Liver (tissue), 8 donors: ENCODE measurements at regions not wholly inside any gene's neighbourhood (a gene's known extent, or its start where the extent isn't known, plus 50 kb on each side); places are given as distances from the start of the nearest gene placed in this dataset.

Experiments
- DNase-seq: peaks from one replicate; pipeline ENCODE4 v3.0.0-alpha.2; 2017; ENCODE audit warnings: low spot score
- H3K27ac ChIP-seq, 2 donors: one replicate each; pipeline ENCODE4 v1.7.0; 2013; ENCODE audit warnings: inconsistent platforms in 2 of 2, low read length in 2 of 2, control low read depth in 1 of 2, low read depth in 1 of 2, mild to moderate bottlenecking in 1 of 2
- H3K27me3 ChIP-seq, 4 donors: one replicate each; pipeline versions ENCODE4 v1.6.1 to v1.7.0; 2013; ENCODE audit warnings: low read length in 3 of 4, inconsistent platforms in 1 of 4, mild to moderate bottlenecking in 1 of 4, moderate library complexity in 1 of 4; ENCODE audit not compliant: control insufficient read depth in 4 of 4, insufficient read depth in 4 of 4
- H3K36me3 ChIP-seq, 4 donors: one replicate each; pipeline versions ENCODE4 v1.6.1 to v1.7.0; 2013; ENCODE audit warnings: low read length in 3 of 4, mild to moderate bottlenecking in 3 of 4, low read depth in 1 of 4, moderate library complexity in 1 of 4; ENCODE audit not compliant: control insufficient read depth in 4 of 4, insufficient read depth in 3 of 4
- H3K4me1 ChIP-seq, 4 donors: one replicate each; pipeline versions ENCODE4 v1.6.1 to v1.7.0; 2013; ENCODE audit warnings: low read length in 3 of 4, mild to moderate bottlenecking in 3 of 4, moderate library complexity in 1 of 4; ENCODE audit not compliant: control insufficient read depth in 4 of 4, insufficient read depth in 4 of 4
- H3K4me3 ChIP-seq, 3 donors: one replicate each; pipeline versions ENCODE4 v1.6.1 to v1.7.0; 2013; ENCODE audit warnings: low read length in 3 of 3, control low read depth in 1 of 3, low read depth in 1 of 3, mild to moderate bottlenecking in 1 of 3
- H3K9ac ChIP-seq, 2 donors: one replicate each; pipeline ENCODE4 v1.7.0; 2013; ENCODE audit warnings: low read length in 2 of 2, mild to moderate bottlenecking in 2 of 2, moderate library complexity in 2 of 2, control low read depth in 1 of 2, low read depth in 1 of 2
- H3K9me3 ChIP-seq, 4 donors: one replicate each; pipeline versions ENCODE4 v1.6.1 to v1.7.0; 2013; ENCODE audit warnings: low read length in 3 of 4; ENCODE audit not compliant: control insufficient read depth in 4 of 4
- ATF3 ChIP-seq: IDR thresholded peaks from 2 replicates; pipeline ENCODE4 v1.6.1; 2016; ENCODE audit warnings: antibody characterized with exemption
- CTCF ChIP-seq: fragments of 150-350 bp; IDR thresholded peaks from 2 replicates; pipeline ENCODE4 v1.5.1; 2017; ENCODE audit warnings: improper control_type of control experiment, low read depth, low read length; ENCODE audit not compliant: missing input control
- EGR1 ChIP-seq, 2 donors: IDR thresholded peaks; 2 replicates each; pipeline ENCODE4 v1.6.1; 2016 to 2018; ENCODE audit warnings: antibody characterized with exemption in 2 of 2, low read depth in 2 of 2
- FOXA1 ChIP-seq: IDR thresholded peaks from 2 replicates; pipeline ENCODE4 v1.6.1; 2016; ENCODE audit warnings: antibody characterized with exemption
- FOXA2 ChIP-seq: IDR thresholded peaks from 2 replicates; pipeline ENCODE4 v1.6.1; 2016; ENCODE audit warnings: antibody characterized with exemption
- GABPA ChIP-seq, 2 donors: IDR thresholded peaks in 1 of 2; conservative IDR thresholded peaks in 1 of 2; 2 replicates each; pipeline ENCODE4 v1.6.1; 2016; ENCODE audit warnings: antibody characterized with exemption in 2 of 2, mild to moderate bottlenecking in 1 of 2, moderate library complexity in 1 of 2
- HNF4A ChIP-seq, 2 donors: conservative IDR thresholded peaks; 2 replicates each; pipeline ENCODE4 v1.6.1; 2016; ENCODE audit warnings: antibody characterized with exemption in 2 of 2, mild to moderate bottlenecking in 2 of 2
- HNF4G ChIP-seq: IDR thresholded peaks from 2 replicates; pipeline ENCODE4 v1.6.1; 2016; ENCODE audit warnings: antibody characterized with exemption
- JUND ChIP-seq, 2 donors: IDR thresholded peaks; 2 replicates each; pipeline ENCODE4 v1.6.1; 2016; ENCODE audit warnings: antibody characterized with exemption in 2 of 2
- MAX ChIP-seq: IDR thresholded peaks from 2 replicates; pipeline ENCODE4 v1.6.1; 2016; ENCODE audit warnings: antibody characterized with exemption
- NR2F2 ChIP-seq: IDR thresholded peaks from 2 replicates; pipeline ENCODE4 v1.6.1; 2016; ENCODE audit warnings: antibody characterized with exemption
- RAD21 ChIP-seq, 2 donors: IDR thresholded peaks; 2 replicates each; pipeline ENCODE4 v1.6.1; 2016; ENCODE audit warnings: antibody characterized with exemption in 2 of 2, mild to moderate bottlenecking in 2 of 2
- RXRA ChIP-seq, 2 donors: IDR thresholded peaks; 2 replicates each; pipeline ENCODE4 v1.6.1; 2017 to 2018; ENCODE audit warnings: antibody characterized with exemption in 2 of 2, mild to moderate bottlenecking in 1 of 2
- SP1 ChIP-seq: IDR thresholded peaks from 2 replicates; pipeline ENCODE4 v1.6.1; 2018; ENCODE audit warnings: antibody characterized with exemption, mild to moderate bottlenecking
- TAF1 ChIP-seq: conservative IDR thresholded peaks from 2 replicates; pipeline ENCODE4 v1.6.1; 2016; ENCODE audit warnings: antibody characterized with exemption, mild to moderate bottlenecking
- YY1 ChIP-seq: IDR thresholded peaks from 2 replicates; pipeline ENCODE4 v1.6.1; 2016; ENCODE audit warnings: antibody characterized with exemption, mild to moderate bottlenecking
- WGBS: extraction: QIAGEN DNeasy Blood & Tissue Kit; methylation state at CpG from one replicate; pipeline ENCODE4 v1.1.7; 2013; 5-methylcytosine and 5-hydroxymethylcytosine counted together
- TF ChIP-seq, protein P1 (sequence below): IDR thresholded peaks from 2 replicates; pipeline ENCODE4 v1.6.1; 2016; ENCODE audit warnings: antibody characterized with exemption
- donor health status: healthy.
- donor health status: healthy.
- donor health status: healthy.
- donor health status: healthy.
- donor health status: healthy.

- TF ChIP-seq RAD21 (IDR thresholded peaks at IDR 0.05) (no peak), JUND (IDR thresholded peaks at IDR 0.05) (no peak), NR2F2 (no peak), HNF4G (no peak)
- TF ChIP-seq, protein P1, sequence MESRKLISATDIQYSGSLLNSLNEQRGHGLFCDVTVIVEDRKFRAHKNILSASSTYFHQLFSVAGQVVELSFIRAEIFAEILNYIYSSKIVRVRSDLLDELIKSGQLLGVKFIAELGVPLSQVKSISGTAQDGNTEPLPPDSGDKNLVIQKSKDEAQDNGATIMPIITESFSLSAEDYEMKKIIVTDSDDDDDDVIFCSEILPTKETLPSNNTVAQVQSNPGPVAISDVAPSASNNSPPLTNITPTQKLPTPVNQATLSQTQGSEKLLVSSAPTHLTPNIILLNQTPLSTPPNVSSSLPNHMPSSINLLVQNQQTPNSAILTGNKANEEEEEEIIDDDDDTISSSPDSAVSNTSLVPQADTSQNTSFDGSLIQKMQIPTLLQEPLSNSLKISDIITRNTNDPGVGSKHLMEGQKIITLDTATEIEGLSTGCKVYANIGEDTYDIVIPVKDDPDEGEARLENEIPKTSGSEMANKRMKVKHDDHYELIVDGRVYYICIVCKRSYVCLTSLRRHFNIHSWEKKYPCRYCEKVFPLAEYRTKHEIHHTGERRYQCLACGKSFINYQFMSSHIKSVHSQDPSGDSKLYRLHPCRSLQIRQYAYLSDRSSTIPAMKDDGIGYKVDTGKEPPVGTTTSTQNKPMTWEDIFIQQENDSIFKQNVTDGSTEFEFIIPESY: no peak
- no peak overlapping the region for H3K27ac ChIP-seq
- no peaks in the 10 kb centered on the region for H3K9me3 ChIP-seq
- no peak overlapping the region for H3K9ac ChIP-seq
- no peak overlapping the region for H3K4me3 ChIP-seq
- H3K4me1 ChIP-seq: peaks cover 0 to 2% (median 0%) of the 10 kb centered on the region in 4 donors
- DNase-seq: no peak
- H3K27me3 ChIP-seq: no peaks in the 10 kb centered on the region
- WGBS: 56% methylated on average over 6 of the region's 6 CpGs
- no peaks in the 10 kb centered on the region for H3K36me3 ChIP-seq
These were observed 169.7 kb upstream of the G2E3 start for GRCh38 chr14:30389134-30389876.

DNA sequence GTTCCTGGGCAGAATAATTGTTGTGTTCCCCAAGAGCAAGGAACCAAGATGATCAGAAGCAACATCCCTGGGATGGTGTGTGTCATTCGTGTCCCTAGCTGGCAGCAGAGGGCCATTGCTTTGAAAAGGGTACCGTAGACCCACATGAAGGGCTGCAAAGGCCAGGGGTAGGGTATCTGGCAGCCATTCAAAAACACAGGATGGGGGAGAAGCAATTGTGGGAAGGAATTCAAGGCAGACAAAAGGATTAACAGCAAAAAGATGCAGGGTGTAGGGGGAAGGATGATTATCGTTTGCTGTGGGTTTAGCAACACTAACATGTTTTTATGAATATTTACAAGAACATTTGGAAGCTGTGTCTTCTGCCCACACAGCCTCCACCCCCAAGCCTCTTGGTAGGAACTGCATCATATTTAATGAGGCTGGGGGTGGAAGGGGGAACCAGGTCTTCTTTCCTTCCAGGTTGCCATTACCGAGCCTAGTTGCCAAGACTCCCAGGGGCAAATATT is 169.0 kb upstream of the G2E3 start:
- WGBS: 85% methylated on average over 4 of the region's 4 CpGs
- Histone ChIP-seq H3K4me1 (peaks cover 0 to 2% (median 0%) of the 10 kb centered on the region in 4 donors), H3K27me3 (no peaks in the 10 kb centered on the region), H3K27ac (no peak overlapping the region), H3K9ac (no peak overlapping the region), H3K9me3 (no peaks in the 10 kb centered on the region), H3K36me3 (no peaks in the 10 kb centered on the region), H3K4me3 (no peak overlapping the region)
- no peak for DNase-seq
- no peak for TF ChIP-seq GABPA (IDR thresholded peaks at IDR 0.05 in 1 of 2, conservative IDR thresholded peaks at IDR 0.05 in 1 of 2)
- TF ChIP-seq TAF1: no peak
- TF ChIP-seq NR2F2: no peak
- TF ChIP-seq HNF4A (conservative IDR thresholded peaks at IDR 0.05): no peak
- TF ChIP-seq, protein P1: no peak

- Histone ChIP-seq H3K36me3 (no peaks in the 10 kb centered on the region), H3K4me1 (no peaks in the 10 kb centered on the region), H3K9me3 (no peaks in the 10 kb centered on the region), H3K27ac (no peak overlapping the region), H3K27me3 (no peaks in the 10 kb centered on the region), H3K9ac (no peak overlapping the region), H3K4me3 (no peak overlapping the region)
- TF ChIP-seq ATF3: no peak
- no peak for TF ChIP-seq FOXA1
- no peak for TF ChIP-seq HNF4G
- no peak for TF ChIP-seq YY1
- no peak for TF ChIP-seq SP1
- no peak for TF ChIP-seq CTCF
- TF ChIP-seq RAD21 (IDR thresholded peaks at IDR 0.05): no peak
- TF ChIP-seq MAX: no peak
- TF ChIP-seq TAF1: no peak
- TF ChIP-seq FOXA2: no peak
- no peak for TF ChIP-seq RXRA (IDR thresholded peaks at IDR 0.05)
- TF ChIP-seq EGR1 (IDR thresholded peaks at IDR 0.05; ENCODE audit: low read depth in 2 of 2): no peak
- TF ChIP-seq GABPA (IDR thresholded peaks at IDR 0.05 in 1 of 2, conservative IDR thresholded peaks at IDR 0.05 in 1 of 2): no peak
- TF ChIP-seq, protein P1: no peak
- TF ChIP-seq JUND (IDR thresholded peaks at IDR 0.05): no peak
- DNase-seq: no peak
- 84% methylated on average over 1 of the region's 1 CpG for WGBS
These were observed 163.9 kb upstream of the G2E3 start for GRCh38 chr14:30395065-30395464.
